GM18517 (cell line): ENCODE measurements at regions not wholly inside any gene's neighbourhood (a gene's known extent, or its start where the extent isn't known, plus 50 kb on each side); places are given as distances from the start of the nearest gene placed in this dataset.

Experiments
- ATAC-seq: cut with Tn5 transposase; IDR thresholded peaks from one replicate; pipeline ENCODE4 v1.9.1; 2021; ENCODE audit warnings: mild to moderate bottlenecking, moderate library complexity; ENCODE audit not compliant: unreplicated experiment

GRCh38 chr14:97336179-97336578 is 539.0 kb downstream of the VRK1 start:
- no peak for ATAC-seq

- no peak for ATAC-seq
Observed at GRCh38 chr14:97336816-97337215, 539.6 kb downstream of the VRK1 start.

GRCh38 chr14:97337267-97337666 is 540.1 kb downstream of the VRK1 start:
- no peak for ATAC-seq

- ATAC-seq: no peak
Observed at GRCh38 chr14:97337670-97338069, 540.5 kb downstream of the VRK1 start.

GRCh38 chr14:97344666-97345065 is 547.5 kb downstream of the VRK1 start:
- ATAC-seq: no peak

- ATAC-seq: no peak
Observed at GRCh38 chr14:97346675-97347074, 549.5 kb downstream of the VRK1 start.

GRCh38 chr14:97349463-97349862 is 552.3 kb downstream of the VRK1 start:
- ATAC-seq: no peak

GRCh38 chr14:97349946-97350345 is 552.8 kb downstream of the VRK1 start:
- no peak for ATAC-seq

GRCh38 chr14:97350415-97350814 is 553.2 kb downstream of the VRK1 start:
- ATAC-seq: no peak

- ATAC-seq: no peak
Observed at GRCh38 chr14:97350894-97351731, 553.9 kb downstream of the VRK1 start.

GRCh38 chr14:97353102-97353501 is 555.9 kb downstream of the VRK1 start:
- ATAC-seq: no peak

GRCh38 chr14:97354119-97354722 is 557.0 kb downstream of the VRK1 start:
- ATAC-seq: no peak

- no peak for ATAC-seq
Observed at GRCh38 chr14:97359341-97359740, 562.2 kb downstream of the VRK1 start.

- no peak for ATAC-seq
Observed at GRCh38 chr14:97361181-97361580, 564.0 kb downstream of the VRK1 start.

- no peak for ATAC-seq
Observed at GRCh38 chr14:97361958-97362357, 564.8 kb downstream of the VRK1 start.

GRCh38 chr14:97366400-97366799 is 569.2 kb downstream of the VRK1 start:
- ATAC-seq: no peak

GRCh38 chr14:97367278-97367677 is 570.1 kb downstream of the VRK1 start:
- ATAC-seq: no peak

- no peak for ATAC-seq
Observed at GRCh38 chr14:97368049-97368448, 570.9 kb downstream of the VRK1 start.

- ATAC-seq: no peak
Observed at GRCh38 chr14:97368900-97369564, 571.9 kb downstream of the VRK1 start.

GRCh38 chr14:97369901-97370300 is 572.7 kb downstream of the VRK1 start:
- ATAC-seq: no peak

GRCh38 chr14:97376310-97376709 is 579.1 kb downstream of the VRK1 start:
- ATAC-seq: no peak

GRCh38 chr14:97377550-97377949 is 580.4 kb downstream of the VRK1 start:
- no peak for ATAC-seq
